GM23338 (cell line): ENCODE measurements at regions not wholly inside any gene's neighbourhood (a gene's known extent, or its start where the extent isn't known, plus 50 kb on each side); places are given as distances from the start of the nearest gene placed in this dataset.

Source experiments
- ATAC-seq: fragments of 200-7000 bp; cut with Tn5 transposase; 3 replicates; pipeline ENCODE4 v1.9.1; 2020
- DNase-seq: peaks from one replicate; pipeline ENCODE4 v3.0.0-alpha.2; 2015; ENCODE audit warnings: low spot score
- H2AFZ ChIP-seq: fragments of 200-600 bp; sonication (generic); 2 replicates; pipeline ENCODE4 v1.8.0; 2016; ENCODE audit warnings: antibody characterized with exemption, mild to moderate bottlenecking, moderate library complexity
- H3F3A ChIP-seq: fragments of 200-600 bp; sonication (generic); replicated peaks from 2 replicates; pipeline ENCODE4 v1.8.0; 2017; ENCODE audit warnings: antibody characterized with exemption, mixed run types, low read depth
- H3K27ac ChIP-seq: fragments of 200-600 bp; sonication (generic); 2 replicates; pipeline ENCODE4 v1.6.1; 2016; ENCODE audit warnings: low read depth
- H3K27me3 ChIP-seq: fragments of 200-600 bp; sonication (generic); 2 replicates; pipeline ENCODE4 v1.8.0; 2016; ENCODE audit warnings: mild to moderate bottlenecking, mixed run types, moderate library complexity; ENCODE audit not compliant: insufficient read depth
- H3K36me3 ChIP-seq: fragments of 200-600 bp; sonication (generic); 2 replicates; pipeline ENCODE4 v1.8.0; 2016; ENCODE audit warnings: mild to moderate bottlenecking; ENCODE audit not compliant: insufficient read depth
- H3K4me1 ChIP-seq: fragments of 200-600 bp; sonication (generic); 2 replicates; pipeline ENCODE4 v1.8.0; 2016; ENCODE audit warnings: mild to moderate bottlenecking, moderate library complexity; ENCODE audit not compliant: insufficient read depth
- H3K4me2 ChIP-seq: fragments of 200-600 bp; sonication (generic); 2 replicates; pipeline ENCODE4 v1.7.1; 2017; ENCODE audit warnings: mixed run types
- H3K4me3 ChIP-seq: fragments of 200-600 bp; sonication (generic); 2 replicates; pipeline ENCODE4 v1.6.1; 2016; ENCODE audit warnings: mixed run types
- H3K79me2 ChIP-seq: fragments of 200-600 bp; sonication (generic); replicated peaks from 2 replicates; pipeline ENCODE4 v1.8.0; 2017; ENCODE audit warnings: mild to moderate bottlenecking; ENCODE audit not compliant: insufficient read depth
- H3K9me2 ChIP-seq: fragments of 200-600 bp; sonication (generic); 2 replicates; pipeline ENCODE4 v1.8.0; 2017; ENCODE audit not compliant: insufficient read depth
- H4K20me1 ChIP-seq: fragments of 200-600 bp; sonication (generic); replicated peaks from 2 replicates; pipeline ENCODE4 v1.8.0; 2017; ENCODE audit warnings: mild to moderate bottlenecking; ENCODE audit not compliant: insufficient read depth
- H3K27ac Mint-ChIP-seq: 2 replicates; pipeline ENCODE4 v1.8.0; 2020; ENCODE audit warnings: inconsistent platforms, mild to moderate bottlenecking, moderate library complexity, mixed read lengths
- H3K27me3 Mint-ChIP-seq: 3 replicates; pipeline ENCODE4 v1.8.0; 2022; ENCODE audit warnings: low read depth, mild to moderate bottlenecking, moderate library complexity, mixed read lengths, inconsistent platforms; ENCODE audit not compliant: insufficient read depth, poor library complexity
- H3K36me3 Mint-ChIP-seq: 3 replicates; pipeline ENCODE4 v1.8.0; 2021; ENCODE audit warnings: low read depth, mild to moderate bottlenecking, inconsistent platforms, moderate library complexity, mixed read lengths
- H3K4me1 Mint-ChIP-seq: 3 replicates; pipeline ENCODE4 v1.8.0; 2020; ENCODE audit warnings: mild to moderate bottlenecking, inconsistent platforms, mixed read lengths
- H3K4me3 Mint-ChIP-seq: 3 replicates; pipeline ENCODE4 v1.8.0; 2021; ENCODE audit warnings: moderate library complexity, mild to moderate bottlenecking, inconsistent platforms, mixed read lengths
- H3K9me3 Mint-ChIP-seq: 3 replicates; pipeline ENCODE4 v1.8.0; 2020; ENCODE audit warnings: moderate library complexity, mild to moderate bottlenecking, inconsistent platforms, mixed read lengths
- EZH2 ChIP-seq: fragments of 200-600 bp; sonication (generic); IDR thresholded peaks from one replicate; pipeline ENCODE4 v1.8.0; 2017; ENCODE audit warnings: antibody characterized with exemption, mild to moderate bottlenecking, low read depth; ENCODE audit not compliant: unreplicated experiment
- EZH2phosphoT487 ChIP-seq: fragments of 200-600 bp; sonication (generic); IDR thresholded peaks from one replicate; pipeline ENCODE4 v1.8.1; 2018; ENCODE audit warnings: antibody characterized with exemption; ENCODE audit not compliant: unreplicated experiment
- STAT1 ChIP-seq: IDR thresholded peaks from one replicate; pipeline ENCODE4 v1.6.1; 2016; ENCODE audit warnings: antibody characterized with exemption; ENCODE audit not compliant: unreplicated experiment
- ZNF114 ChIP-seq: fragments of 250-450 bp; sonication (Bioruptor Pico); IDR thresholded peaks from 2 replicates; pipeline ENCODE4 v1.5.0; 2020; ENCODE audit warnings: mild to moderate bottlenecking, moderate library complexity
- TF ChIP-seq, protein P1 (sequence below): IDR thresholded peaks from 2 replicates; pipeline ENCODE4 v1.6.1; 2016; ENCODE audit warnings: antibody characterized with exemption
- TF ChIP-seq, protein P2 (sequence below), 2 experiments: fragments of 200-600 bp in 1 of 2; sonication (generic) in 1 of 2; conservative IDR thresholded peaks; 2 replicates each; pipeline versions ENCODE4 v1.5.1 to v1.6.1; 2016 to 2017; ENCODE audit warnings: antibody characterized with exemption in 2 of 2, low read depth in 2 of 2, mild to moderate bottlenecking in 2 of 2, moderate library complexity in 1 of 2
- TF ChIP-seq, protein P3 (sequence below): IDR thresholded peaks from one replicate; pipeline ENCODE4 v1.6.1; 2018; ENCODE audit warnings: antibody characterized with exemption; ENCODE audit not compliant: unreplicated experiment

DNA sequence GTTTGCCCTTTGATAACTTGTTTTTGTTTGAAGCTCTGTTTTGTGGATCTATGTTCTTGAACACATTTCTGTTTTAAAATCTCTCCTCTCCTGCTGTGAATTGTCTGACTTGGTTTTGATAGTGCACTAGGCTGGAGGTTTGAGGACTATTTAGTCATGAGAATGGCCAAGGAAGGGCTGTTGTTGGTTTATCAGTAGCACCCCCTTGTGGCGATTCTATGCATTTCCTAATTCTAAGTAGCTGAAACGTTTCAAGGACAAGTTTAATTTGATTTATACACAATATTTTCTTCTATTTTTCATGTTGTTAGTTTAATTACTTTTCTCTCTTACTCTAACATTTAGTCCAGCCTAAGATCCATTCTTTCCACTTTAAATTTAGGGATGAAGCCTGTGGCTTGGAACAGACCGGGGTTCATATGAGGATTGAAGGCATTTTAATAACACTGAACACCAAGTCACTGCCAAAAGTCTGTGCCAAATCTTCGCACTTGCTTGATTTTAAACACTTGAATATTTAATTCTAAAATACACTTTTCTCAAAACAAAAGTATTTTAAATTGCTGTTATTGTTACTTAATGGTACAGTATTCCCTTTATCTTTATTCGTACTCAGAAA is 166.0 kb downstream of the SOCS6 start:
- H3K27ac ChIP-seq: no peak overlapping the region
- Mint-ChIP-seq H3K4me3 (no peak overlapping the region), H3K9me3 (no peaks in the 10 kb centered on the region), H3K4me1 (peaks cover 46% of the 10 kb centered on the region), H3K36me3 (no peaks in the 10 kb centered on the region), H3K27me3 (peaks cover 11% of the 10 kb centered on the region), H3K27ac (no peak overlapping the region)
- no peaks in the 10 kb centered on the region for H3F3A ChIP-seq
- H3K4me1 ChIP-seq: peaks cover 24% of the 10 kb centered on the region
- no peaks in the 10 kb centered on the region for H3K27me3 ChIP-seq
- H3K4me3 ChIP-seq: no peak overlapping the region
- H3K4me2 ChIP-seq: no peak overlapping the region
- H3K9me2 ChIP-seq: 0 out of 2 replicates have a peak, but pooled peaks cover 3% of the 10 kb centered on the region
- TF ChIP-seq, protein P1, sequence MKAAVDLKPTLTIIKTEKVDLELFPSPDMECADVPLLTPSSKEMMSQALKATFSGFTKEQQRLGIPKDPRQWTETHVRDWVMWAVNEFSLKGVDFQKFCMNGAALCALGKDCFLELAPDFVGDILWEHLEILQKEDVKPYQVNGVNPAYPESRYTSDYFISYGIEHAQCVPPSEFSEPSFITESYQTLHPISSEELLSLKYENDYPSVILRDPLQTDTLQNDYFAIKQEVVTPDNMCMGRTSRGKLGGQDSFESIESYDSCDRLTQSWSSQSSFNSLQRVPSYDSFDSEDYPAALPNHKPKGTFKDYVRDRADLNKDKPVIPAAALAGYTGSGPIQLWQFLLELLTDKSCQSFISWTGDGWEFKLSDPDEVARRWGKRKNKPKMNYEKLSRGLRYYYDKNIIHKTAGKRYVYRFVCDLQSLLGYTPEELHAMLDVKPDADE: no peak
- TF ChIP-seq, protein P2, sequence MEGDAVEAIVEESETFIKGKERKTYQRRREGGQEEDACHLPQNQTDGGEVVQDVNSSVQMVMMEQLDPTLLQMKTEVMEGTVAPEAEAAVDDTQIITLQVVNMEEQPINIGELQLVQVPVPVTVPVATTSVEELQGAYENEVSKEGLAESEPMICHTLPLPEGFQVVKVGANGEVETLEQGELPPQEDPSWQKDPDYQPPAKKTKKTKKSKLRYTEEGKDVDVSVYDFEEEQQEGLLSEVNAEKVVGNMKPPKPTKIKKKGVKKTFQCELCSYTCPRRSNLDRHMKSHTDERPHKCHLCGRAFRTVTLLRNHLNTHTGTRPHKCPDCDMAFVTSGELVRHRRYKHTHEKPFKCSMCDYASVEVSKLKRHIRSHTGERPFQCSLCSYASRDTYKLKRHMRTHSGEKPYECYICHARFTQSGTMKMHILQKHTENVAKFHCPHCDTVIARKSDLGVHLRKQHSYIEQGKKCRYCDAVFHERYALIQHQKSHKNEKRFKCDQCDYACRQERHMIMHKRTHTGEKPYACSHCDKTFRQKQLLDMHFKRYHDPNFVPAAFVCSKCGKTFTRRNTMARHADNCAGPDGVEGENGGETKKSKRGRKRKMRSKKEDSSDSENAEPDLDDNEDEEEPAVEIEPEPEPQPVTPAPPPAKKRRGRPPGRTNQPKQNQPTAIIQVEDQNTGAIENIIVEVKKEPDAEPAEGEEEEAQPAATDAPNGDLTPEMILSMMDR (conservative IDR thresholded peaks at IDR 0.05; ENCODE audit: low read depth in 2 of 2): peak; percentile 76 to 92
- no peak overlapping the region for H2AFZ ChIP-seq
- DNase-seq (peak; percentile 81), ATAC-seq (peak; percentile 69)
- H3K79me2 ChIP-seq: no peaks in the 10 kb centered on the region
- H3K36me3 ChIP-seq: no peaks in the 10 kb centered on the region
- no peaks in the 10 kb centered on the region for H4K20me1 ChIP-seq

DNA sequence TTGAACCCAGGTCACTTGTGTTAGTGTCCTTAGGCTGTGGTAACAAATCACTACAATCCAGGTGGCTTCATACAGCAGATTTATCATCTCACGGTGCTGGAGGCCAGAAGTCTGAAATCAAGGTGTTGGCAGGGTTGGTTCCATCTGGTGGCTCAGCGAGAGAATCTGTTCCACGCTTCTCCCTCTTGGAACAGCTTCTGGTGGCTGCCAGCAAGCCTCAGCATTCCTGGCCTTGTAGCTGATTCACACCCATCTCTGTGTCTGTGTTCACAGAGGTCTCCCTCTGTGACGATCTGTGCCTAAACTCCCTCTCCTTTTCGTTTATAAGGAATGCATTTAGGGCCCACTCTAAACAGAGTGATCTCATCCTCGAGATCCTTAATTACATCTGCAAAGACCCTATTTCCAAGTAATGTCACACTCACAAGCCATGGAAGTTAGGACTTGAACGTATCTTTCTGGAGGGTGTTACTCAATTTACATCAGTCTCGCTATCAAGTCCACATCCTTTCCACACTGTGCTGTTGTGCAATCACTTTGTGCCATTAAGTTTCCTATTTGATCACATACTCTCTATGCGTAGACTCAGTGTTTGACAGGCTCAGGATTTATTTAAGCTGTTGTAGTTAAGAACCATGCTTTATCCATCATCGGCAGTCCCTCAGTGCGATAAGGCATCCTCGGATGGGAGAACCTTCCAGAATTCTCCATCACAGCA is 164.4 kb downstream of the SOCS6 start:
- no peaks in the 10 kb centered on the region for H3K36me3 Mint-ChIP-seq
- no peaks in the 10 kb centered on the region for H3K79me2 ChIP-seq
- TF ChIP-seq ZNF114 (CRISPR knock-in tag) (no peak), EZH2 (no peak), EZH2phosphoT487 (no peak), STAT1 (no peak)
- TF ChIP-seq, protein P3, sequence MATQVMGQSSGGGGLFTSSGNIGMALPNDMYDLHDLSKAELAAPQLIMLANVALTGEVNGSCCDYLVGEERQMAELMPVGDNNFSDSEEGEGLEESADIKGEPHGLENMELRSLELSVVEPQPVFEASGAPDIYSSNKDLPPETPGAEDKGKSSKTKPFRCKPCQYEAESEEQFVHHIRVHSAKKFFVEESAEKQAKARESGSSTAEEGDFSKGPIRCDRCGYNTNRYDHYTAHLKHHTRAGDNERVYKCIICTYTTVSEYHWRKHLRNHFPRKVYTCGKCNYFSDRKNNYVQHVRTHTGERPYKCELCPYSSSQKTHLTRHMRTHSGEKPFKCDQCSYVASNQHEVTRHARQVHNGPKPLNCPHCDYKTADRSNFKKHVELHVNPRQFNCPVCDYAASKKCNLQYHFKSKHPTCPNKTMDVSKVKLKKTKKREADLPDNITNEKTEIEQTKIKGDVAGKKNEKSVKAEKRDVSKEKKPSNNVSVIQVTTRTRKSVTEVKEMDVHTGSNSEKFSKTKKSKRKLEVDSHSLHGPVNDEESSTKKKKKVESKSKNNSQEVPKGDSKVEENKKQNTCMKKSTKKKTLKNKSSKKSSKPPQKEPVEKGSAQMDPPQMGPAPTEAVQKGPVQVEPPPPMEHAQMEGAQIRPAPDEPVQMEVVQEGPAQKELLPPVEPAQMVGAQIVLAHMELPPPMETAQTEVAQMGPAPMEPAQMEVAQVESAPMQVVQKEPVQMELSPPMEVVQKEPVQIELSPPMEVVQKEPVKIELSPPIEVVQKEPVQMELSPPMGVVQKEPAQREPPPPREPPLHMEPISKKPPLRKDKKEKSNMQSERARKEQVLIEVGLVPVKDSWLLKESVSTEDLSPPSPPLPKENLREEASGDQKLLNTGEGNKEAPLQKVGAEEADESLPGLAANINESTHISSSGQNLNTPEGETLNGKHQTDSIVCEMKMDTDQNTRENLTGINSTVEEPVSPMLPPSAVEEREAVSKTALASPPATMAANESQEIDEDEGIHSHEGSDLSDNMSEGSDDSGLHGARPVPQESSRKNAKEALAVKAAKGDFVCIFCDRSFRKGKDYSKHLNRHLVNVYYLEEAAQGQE: no peak

More for the DNA sequence above, 164.4 kb downstream of the SOCS6 start:
- Mint-ChIP-seq H3K9me3 (no peaks in the 10 kb centered on the region), H3K27ac (no peak overlapping the region), H3K4me3 (no peak overlapping the region), H3K27me3 (peaks cover 11% of the 10 kb centered on the region), H3K4me1 (peaks cover 46% of the 10 kb centered on the region)
- H4K20me1 ChIP-seq: no peaks in the 10 kb centered on the region
- H3K36me3 ChIP-seq: no peaks in the 10 kb centered on the region
- H3K4me3 ChIP-seq: no peak overlapping the region
- ATAC-seq (no peak), DNase-seq (no peak)
- H3K4me1 ChIP-seq: peaks cover 24% of the 10 kb centered on the region
- H3K9me2 ChIP-seq: 0 out of 2 replicates have a peak, but pooled peaks cover 3% of the 10 kb centered on the region
- H3F3A ChIP-seq: no peaks in the 10 kb centered on the region
- H3K27ac ChIP-seq: no peak overlapping the region
- H2AFZ ChIP-seq: no peak overlapping the region
- no peaks in the 10 kb centered on the region for H3K27me3 ChIP-seq
- no peak overlapping the region for H3K4me2 ChIP-seq
